GM10847 (cell line): ENCODE measurements at regions not wholly inside any gene's neighbourhood (a gene's known extent, or its start where the extent isn't known, plus 50 kb on each side); places are given as distances from the start of the nearest gene placed in this dataset.

ENCODE experiments used
- POLR2A ChIP-seq: IDR thresholded peaks from 2 replicates; pipeline ENCODE4 v1.6.1; 2011; ENCODE audit not compliant: insufficient read length; ENCODE audit errors: extremely low read depth

- no peak for TF ChIP-seq POLR2A
These were observed 309.1 kb upstream of the C2CD4B start for GRCh38 chr15:62474021-62474770.

- no peak for TF ChIP-seq POLR2A
These were observed 309.7 kb upstream of the C2CD4B start for GRCh38 chr15:62474771-62475124.

DNA sequence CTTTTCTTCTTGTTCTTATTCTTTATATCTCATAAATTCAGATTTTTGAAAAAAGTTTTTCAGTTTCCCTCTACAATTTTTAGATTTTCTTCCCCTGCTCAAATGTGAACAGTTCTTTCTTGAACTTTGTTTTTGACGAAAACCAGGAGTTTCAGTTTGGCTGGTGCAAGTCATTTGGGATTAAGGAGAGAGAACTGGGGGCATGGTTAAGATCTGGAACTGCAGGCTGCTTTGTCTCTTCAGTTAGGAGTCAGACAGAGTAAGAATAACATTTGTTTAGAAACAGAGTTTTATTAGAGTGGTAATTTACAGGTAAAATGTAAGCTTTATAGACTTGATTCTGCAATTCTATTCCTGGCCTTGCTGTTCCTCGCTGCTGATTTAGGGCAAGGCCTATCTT lies 310.5 kb upstream of the C2CD4B start:
- no peak for TF ChIP-seq POLR2A

DNA sequence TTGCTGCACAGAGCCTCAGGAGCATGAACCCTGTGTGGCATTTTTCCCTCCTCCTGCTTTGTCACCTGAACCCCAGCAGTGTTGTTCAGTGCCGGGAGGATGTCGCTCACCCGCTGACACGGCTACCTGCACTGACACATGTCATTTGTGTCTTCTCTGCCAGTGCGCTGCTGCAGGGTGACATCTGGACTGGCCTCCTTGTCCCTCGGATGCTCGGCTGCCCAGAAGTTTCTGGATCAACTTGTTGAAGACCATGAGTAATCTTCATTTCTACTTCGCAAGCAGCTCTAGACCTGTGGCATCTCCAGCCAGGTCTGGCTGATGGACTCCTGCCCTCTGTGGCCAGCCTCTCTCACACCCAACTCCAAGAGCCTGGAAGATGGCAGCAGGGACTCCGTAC lies 311.1 kb upstream of the C2CD4B start:
- TF ChIP-seq POLR2A = no peak

GRCh38 chr15:62477929-62478328 lies 312.8 kb upstream of the C2CD4B start:
- no peak for TF ChIP-seq POLR2A

DNA sequence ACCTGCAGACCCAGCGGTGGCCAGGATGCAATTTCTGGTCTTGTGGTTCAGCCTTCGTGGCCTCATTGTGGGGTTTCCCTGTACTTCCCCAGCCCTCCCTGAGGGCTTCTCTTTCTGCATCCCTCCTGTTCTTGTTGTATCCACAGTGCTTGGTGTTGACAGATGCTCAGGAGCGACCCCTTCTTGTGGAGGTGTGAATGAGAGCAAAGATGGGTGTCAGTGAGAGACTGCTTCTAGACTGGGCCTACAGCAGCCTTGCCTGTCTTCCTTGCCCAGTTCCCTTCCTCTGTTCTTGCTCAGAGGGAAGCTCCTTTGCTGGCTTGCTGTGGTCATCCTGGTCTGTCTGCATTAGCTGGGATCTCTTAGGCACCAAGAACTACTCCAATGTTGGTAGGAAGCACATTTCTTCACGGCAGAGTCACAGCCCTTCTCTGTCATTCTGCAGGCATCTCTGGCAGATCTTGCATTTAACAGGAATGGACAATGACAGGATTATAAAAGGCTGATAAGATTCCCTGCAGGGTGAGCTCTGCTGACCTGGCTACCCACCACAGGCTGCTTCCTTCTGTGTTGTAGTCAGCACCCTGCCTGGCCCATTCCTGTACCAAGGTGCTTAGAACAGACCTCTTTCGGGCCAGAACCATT lies 317.8 kb upstream of the C2CD4B start:
- TF ChIP-seq POLR2A = no peak

GRCh38 chr15:62483814-62484213 lies 318.7 kb upstream of the C2CD4B start:
- no peak for TF ChIP-seq POLR2A

DNA sequence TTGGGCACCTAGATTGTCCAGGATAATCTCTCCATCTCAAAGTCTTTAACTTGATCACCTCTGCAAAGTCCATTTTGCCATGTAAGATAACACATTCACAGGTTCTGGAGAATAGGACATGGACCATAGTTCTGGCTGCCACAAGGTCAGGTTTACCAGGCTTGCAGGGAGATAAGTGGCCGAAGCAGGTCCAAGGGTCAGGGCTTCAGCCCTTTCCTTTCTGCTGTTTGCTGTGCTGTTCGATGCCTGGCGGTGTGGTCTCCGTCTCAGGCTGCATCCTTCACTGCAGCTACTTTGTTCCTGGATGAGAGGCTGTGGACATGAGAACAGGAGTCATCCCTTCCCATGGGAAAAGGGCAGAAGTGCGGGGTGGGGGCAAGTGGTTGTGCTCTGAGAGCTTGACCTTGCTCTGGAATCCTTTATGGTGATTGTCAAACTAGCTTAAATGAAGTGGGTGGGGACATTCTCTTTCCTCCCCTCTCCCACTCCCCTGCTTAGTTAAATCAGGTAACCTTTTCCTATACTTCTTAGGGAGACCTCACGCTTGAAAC lies 320.2 kb upstream of the C2CD4B start:
- no peak for TF ChIP-seq POLR2A

DNA sequence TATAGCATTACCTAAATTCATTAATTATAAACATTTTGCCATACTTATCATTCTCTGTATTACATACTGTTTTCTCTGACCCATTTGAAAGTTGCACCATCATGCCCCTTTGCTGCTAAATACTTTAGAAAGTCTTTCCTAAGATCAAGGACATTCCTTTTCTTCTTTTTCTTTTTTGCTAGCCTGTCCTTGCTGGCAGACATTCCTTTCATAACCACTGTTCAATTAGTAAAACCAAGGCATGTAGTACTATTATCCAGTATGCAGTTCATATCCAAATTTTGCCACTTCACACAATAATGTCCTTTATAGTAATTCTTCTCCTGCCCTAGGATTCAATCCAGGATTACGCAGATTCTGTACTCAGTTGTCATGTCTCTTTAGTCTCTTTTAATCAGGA lies 321.0 kb upstream of the C2CD4B start:
- no peak for TF ChIP-seq POLR2A

GRCh38 chr15:62488387-62488786 lies 323.3 kb upstream of the C2CD4B start:
- no peak for TF ChIP-seq POLR2A

DNA sequence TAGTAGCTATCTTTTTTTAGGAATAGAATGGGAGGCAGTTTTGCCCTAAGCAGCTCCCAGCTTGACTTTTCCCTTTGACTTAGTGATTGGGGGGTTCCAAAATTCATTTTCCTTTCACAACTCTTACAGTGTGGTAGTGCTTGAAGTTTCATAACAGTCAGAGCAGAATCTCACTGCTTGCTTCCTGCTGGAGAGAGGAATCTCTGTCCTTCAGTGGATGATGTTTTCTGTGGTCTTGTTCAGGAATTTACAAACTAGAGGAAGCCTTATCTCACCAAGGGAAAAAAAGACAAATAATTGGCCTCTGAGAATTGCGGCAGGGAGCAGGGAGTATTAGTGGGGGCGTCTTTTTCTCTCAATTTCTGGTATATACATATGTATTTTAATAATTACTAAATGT lies 326.6 kb upstream of the C2CD4B start:
- no peak for TF ChIP-seq POLR2A

- no peak for TF ChIP-seq POLR2A
These were observed 327.8 kb upstream of the C2CD4B start for GRCh38 chr15:62492900-62493299.

GRCh38 chr15:62494197-62494596 lies 329.1 kb upstream of the C2CD4B start:
- no peak for TF ChIP-seq POLR2A

DNA sequence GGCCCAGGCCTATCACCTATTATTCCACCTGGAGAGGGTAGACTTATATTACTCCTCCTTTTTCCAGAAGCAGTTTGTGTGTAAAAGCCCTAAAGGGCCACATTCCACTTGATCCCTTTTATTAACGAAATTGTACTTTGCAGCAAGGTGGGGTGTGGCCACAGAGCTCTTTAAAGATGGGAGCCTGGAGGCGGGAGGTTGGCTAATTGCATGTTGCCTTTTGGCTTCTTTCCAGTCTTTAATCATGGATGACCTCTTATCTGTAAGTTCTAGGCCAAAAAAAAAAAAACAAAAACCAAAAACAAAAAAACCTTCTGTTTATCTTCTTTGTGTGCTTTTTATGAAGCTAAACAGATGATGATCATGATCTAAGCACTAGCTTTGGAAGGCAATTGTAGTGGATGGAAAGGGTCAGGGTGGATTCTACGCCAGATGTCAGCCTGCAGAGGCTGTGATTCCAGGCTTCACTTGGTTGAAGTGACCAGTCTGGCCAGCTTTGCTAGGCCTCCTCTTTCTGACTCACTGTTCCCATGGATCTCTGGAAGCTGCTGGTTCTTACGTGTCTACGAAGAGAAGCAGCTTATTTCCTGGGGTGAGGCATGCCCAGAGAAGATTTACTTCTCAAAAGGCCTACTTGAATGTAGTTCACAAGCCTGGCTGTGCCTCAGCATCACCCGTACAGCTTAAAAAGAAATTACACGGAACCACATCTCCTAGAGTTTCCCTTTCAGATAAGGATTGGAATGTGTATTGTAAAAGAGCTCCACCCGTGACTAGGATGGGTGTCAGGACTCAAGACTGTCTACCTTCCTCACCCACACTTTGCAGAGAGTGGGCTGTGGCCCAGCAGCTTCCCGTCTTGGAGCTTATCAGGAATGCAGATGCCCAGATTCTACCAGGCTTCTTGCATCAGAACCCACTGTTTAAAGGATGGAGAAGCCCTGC lies 330.9 kb upstream of the C2CD4B start:
- TF ChIP-seq POLR2A = no peak

DNA sequence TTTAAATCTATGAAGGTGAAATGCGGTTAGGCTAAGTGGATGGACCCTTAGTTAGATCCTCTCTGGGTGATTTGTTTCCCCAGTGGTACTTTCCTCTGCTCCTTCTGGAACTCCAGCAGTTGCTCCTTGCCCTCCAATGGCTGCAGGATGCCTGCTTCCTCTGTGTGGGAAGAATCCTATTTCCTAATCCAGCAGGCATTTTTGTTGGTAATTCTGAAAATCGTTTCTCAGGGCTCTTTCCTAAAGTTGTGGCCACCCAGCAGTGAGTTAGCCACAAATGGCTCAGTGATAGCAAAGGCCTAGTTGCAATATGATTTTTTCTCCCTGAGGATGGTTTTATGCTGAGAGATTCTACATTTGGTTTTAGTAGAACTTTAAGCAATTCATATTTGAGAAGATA lies 332.3 kb upstream of the C2CD4B start:
- no peak for TF ChIP-seq POLR2A

GRCh38 chr15:62498278-62498677 lies 333.2 kb upstream of the C2CD4B start:
- no peak for TF ChIP-seq POLR2A
